ENCODE measurements at regions not wholly inside any gene's neighbourhood (a gene's known extent, or its start where the extent isn't known, plus 50 kb on each side); places are given as distances from the start of the nearest gene placed in this dataset.
"Not testable (repeated sequence)": the region's sequence is repeated elsewhere in the genome, so short reads cannot be mapped to it uniquely, and the experiment has no call there.

DNA sequence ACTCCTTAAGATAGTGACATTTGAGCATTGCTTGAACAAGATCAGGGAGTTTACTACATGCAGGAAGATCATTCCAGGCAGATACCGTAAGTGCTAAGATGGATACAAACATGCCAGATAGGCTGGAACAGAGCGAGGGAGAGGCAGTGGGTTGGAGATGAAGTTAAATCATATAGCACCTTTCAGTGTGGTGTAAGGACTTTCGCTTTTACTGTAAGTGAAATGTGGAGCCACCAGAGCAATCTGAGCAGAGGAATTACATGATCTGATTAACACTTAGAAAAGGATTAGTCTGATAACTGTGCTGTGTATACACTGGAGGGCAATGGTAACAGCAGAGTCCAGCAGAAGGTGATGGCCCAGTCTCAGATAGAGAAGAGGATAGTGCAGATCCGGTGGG lies 163.0 kb upstream of the SSTR1 start:
- no peak overlapping the region for H3K9ac ChIP-seq (ENCODE audit: low read length)
- no peaks in the 10 kb centered on the region for H3K4me1 ChIP-seq (ENCODE audit: control insufficient read depth, insufficient read depth, low read length)
- no peaks in the 10 kb centered on the region for H3K36me3 ChIP-seq (ENCODE audit: control insufficient read depth, insufficient read depth, low read length)
- H3K27me3 ChIP-seq (ENCODE audit: control insufficient read depth, insufficient read depth, low read length), result no peaks in the 10 kb centered on the region
- H3K27ac ChIP-seq (ENCODE audit: low read depth, low read length), result no peak overlapping the region
- no peak overlapping the region for H3K4me3 ChIP-seq (ENCODE audit: low read length)

DNA sequence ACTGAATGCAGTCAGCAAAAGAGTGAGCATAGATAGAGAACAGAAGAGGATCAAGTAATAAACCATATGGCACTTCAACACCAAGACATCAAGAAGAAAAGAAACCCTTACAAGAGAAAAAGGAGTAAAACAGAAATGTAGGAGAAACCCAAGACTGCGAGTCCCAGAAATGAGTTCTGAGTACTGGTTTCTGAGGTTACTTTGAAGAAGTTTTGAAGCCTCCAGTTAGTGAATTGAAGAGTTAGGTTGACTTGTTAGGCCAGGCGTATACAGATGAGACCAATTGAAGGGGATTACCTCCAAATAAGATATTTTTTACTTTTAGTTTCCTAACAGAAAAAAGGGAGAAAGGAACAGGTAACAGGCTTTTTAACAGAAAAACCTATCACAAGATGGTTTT lies 162.2 kb upstream of the SSTR1 start:
- no peaks in the 10 kb centered on the region for H3K36me3 ChIP-seq (ENCODE audit: control insufficient read depth, insufficient read depth, low read length)
- H3K9ac ChIP-seq (ENCODE audit: low read length), result no peak overlapping the region
- no peak overlapping the region for H3K4me3 ChIP-seq (ENCODE audit: low read length)
- no peaks in the 10 kb centered on the region for H3K27me3 ChIP-seq (ENCODE audit: control insufficient read depth, insufficient read depth, low read length)
- no peaks in the 10 kb centered on the region for H3K4me1 ChIP-seq (ENCODE audit: control insufficient read depth, insufficient read depth, low read length)
- no peak overlapping the region for H3K27ac ChIP-seq (ENCODE audit: low read depth, low read length)

DNA sequence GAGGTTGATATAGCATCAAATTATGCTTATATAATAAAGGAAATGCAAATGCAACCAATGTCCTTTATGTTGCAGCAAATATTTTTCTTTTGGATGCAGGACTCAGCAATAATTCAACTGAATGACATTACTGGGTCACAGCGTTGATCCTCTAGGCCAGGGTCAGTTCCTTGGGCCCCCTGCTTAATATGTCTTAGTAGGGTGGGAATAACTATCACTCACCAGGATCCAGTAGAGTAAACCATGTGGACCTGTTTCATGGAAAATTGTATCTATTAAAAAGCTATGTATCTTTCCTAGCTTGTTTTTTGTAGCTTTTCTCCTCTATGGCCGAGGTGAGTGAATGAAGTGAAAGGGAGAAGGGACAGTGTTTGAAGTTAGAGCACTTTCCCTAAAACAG lies 161.5 kb upstream of the SSTR1 start:
- no peak overlapping the region for H3K9ac ChIP-seq (ENCODE audit: low read length)
- H3K4me1 ChIP-seq (ENCODE audit: control insufficient read depth, insufficient read depth, low read length), result no peaks in the 10 kb centered on the region
- H3K4me3 ChIP-seq (ENCODE audit: low read length), result no peak overlapping the region
- H3K27me3 ChIP-seq (ENCODE audit: control insufficient read depth, insufficient read depth, low read length), result no peaks in the 10 kb centered on the region
- no peak overlapping the region for H3K27ac ChIP-seq (ENCODE audit: low read depth, low read length)
- no peaks in the 10 kb centered on the region for H3K36me3 ChIP-seq (ENCODE audit: control insufficient read depth, insufficient read depth, low read length)

DNA sequence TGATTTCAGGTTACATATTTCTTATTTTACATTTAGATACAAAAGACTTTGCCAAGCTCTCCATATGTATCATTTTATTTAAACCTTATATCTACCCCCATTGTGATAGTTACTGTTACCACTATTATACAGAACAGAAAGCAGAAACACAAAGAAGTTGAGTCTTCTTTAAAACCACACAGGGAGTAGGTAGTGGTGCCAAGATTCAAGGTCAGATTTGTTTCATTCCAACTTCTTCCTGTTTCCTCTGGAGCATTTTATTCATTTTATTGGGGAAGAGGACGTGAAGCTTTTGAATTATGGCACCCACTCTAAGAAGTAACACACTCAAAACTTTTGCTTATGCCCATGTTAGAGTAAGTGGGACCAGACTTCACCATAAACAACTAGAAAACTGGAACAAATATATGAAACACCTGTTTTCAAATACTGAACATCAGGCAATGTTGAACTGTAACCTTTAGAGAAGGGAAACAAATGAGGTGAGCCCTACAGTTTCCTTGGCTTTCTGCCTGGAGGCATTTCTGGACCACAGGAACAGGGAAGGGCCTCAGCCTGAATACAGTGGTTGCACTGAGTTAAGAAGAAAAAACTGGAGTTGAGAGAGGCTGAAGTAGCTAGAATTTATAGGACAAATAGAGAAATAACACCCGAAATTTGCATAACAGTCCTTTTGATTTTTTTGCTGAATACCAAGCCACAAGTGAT lies 160.4 kb upstream of the SSTR1 start:
- H3K27me3 ChIP-seq (ENCODE audit: control insufficient read depth, insufficient read depth, low read length), result no peaks in the 10 kb centered on the region
- H3K4me3 ChIP-seq (ENCODE audit: low read length), result no peak overlapping the region
- no peak overlapping the region for H3K27ac ChIP-seq (ENCODE audit: low read depth, low read length)
- H3K9ac ChIP-seq (ENCODE audit: low read length), result no peak overlapping the region
- H3K4me1 ChIP-seq (ENCODE audit: control insufficient read depth, insufficient read depth, low read length), result no peaks in the 10 kb centered on the region
- no peaks in the 10 kb centered on the region for H3K36me3 ChIP-seq (ENCODE audit: control insufficient read depth, insufficient read depth, low read length)

DNA sequence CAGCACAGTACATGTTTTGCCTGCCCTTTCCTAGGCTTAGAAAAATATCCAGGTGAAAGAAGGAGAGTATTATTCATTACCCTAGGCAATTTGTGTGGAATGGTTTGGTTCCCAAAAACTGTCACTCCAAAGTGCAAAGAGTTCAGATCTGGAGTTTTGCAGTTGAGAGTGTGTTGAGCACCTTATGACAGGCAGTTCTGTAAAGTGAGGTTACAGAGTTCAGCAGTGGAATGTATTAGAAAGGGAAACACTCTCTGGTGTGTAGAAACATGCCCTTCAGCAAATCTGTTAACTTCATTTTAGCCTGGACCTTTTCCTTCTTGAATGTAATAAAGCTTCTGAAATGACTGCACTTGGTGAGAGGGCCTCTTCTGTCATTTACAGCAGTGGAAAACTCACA lies 154.0 kb upstream of the SSTR1 start:
- no peak overlapping the region for H3K27ac ChIP-seq (ENCODE audit: low read depth, low read length)

DNA sequence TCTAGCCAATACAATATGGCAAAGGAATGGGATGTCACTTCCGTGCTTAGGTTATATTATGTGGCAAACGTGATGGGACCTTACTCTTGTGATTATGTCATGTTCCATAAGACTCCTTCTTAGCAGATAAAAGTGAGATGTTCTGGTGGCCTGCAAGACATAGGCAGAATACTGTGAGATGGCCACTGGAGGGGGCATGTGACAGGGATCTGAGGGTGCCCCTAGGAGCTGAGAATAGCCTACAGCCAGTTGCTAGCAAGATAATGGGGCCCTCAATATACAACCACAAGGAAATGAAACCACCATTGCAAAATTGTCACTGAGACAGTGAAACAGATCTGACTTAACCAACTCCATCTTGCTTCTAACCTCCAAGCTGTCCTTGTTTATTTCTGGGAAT lies 151.4 kb upstream of the SSTR1 start:
- no peak overlapping the region for H3K9ac ChIP-seq (ENCODE audit: low read length)
- no peaks in the 10 kb centered on the region for H3K27me3 ChIP-seq (ENCODE audit: control insufficient read depth, insufficient read depth, low read length)
- H3K36me3 ChIP-seq (ENCODE audit: control insufficient read depth, insufficient read depth, low read length), result no peaks in the 10 kb centered on the region
- no peaks in the 10 kb centered on the region for H3K4me1 ChIP-seq (ENCODE audit: control insufficient read depth, insufficient read depth, low read length)
- H3K4me3 ChIP-seq (ENCODE audit: low read length), result no peak overlapping the region
- no peak overlapping the region for H3K27ac ChIP-seq (ENCODE audit: low read depth, low read length)

More for the DNA sequence above, 154.0 kb upstream of the SSTR1 start:
- Histone ChIP-seq H3K27me3 (ENCODE audit: control insufficient read depth, insufficient read depth, low read length) (no peaks in the 10 kb centered on the region), H3K4me3 (ENCODE audit: low read length) (no peak overlapping the region), H3K36me3 (ENCODE audit: control insufficient read depth, insufficient read depth, low read length) (no peaks in the 10 kb centered on the region), H3K9ac (ENCODE audit: low read length) (no peak overlapping the region), H3K4me1 (ENCODE audit: control insufficient read depth, insufficient read depth, low read length) (no peaks in the 10 kb centered on the region)

DNA sequence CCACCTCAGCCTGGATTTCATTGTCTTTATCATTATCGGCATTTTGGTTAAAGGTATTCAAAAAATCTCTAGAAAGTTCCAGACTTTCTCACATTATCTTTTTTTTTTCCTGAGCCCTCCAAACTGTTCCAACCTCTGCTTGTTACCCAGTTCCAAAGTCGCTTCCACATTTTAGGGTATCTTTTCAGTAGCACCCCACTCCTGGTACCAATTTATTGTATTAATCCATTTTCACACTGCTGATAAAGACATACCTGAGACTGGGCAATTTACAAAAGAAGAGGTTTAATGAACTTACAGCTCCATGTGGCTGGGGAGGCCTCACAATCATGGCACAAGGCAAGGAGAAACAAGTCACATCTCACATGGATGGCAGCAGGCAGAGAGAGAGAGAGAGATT lies 145.5 kb upstream of the SSTR1 start:
- H3K9ac ChIP-seq (ENCODE audit: low read length); H3K27me3 ChIP-seq (ENCODE audit: control insufficient read depth, insufficient read depth, low read length); H3K36me3 ChIP-seq (ENCODE audit: control insufficient read depth, insufficient read depth, low read length); H3K27ac ChIP-seq (ENCODE audit: low read depth, low read length); H3K4me3 ChIP-seq (ENCODE audit: low read length); H3K4me1 ChIP-seq (ENCODE audit: control insufficient read depth, insufficient read depth, low read length): not testable (repeated sequence)

DNA sequence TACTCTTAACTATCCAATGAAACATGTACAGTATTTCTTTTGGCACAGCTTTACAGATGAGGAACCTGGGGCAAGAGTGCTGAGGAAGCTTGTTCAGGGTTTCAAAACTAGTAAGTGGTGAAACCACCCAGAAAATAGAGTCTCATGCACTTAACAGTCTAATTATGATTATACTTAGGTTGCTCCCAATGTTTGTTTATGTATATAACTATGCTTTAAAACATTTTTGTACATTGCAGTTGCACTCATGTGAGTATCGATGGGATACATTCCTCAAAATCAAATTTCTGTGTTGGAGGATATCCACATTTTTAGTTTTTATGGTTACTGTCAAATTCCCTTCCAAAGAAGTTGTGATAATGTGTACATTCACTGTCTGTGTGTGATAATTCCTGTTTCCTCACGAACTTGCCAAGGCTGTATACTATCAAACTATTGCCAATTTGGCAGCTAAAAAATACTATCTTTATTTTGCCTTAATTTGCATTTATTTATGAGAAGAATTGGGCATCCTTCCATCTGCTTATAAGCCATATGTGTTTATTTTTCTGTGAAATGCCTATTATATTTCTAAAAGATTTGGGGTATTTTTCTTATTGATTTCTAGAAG lies 143.9 kb upstream of the SSTR1 start:
- H3K9ac ChIP-seq (ENCODE audit: low read length), result no peak overlapping the region
- no peaks in the 10 kb centered on the region for H3K27me3 ChIP-seq (ENCODE audit: control insufficient read depth, insufficient read depth, low read length)
- no peak overlapping the region for H3K4me3 ChIP-seq (ENCODE audit: low read length)
- H3K4me1 ChIP-seq (ENCODE audit: control insufficient read depth, insufficient read depth, low read length), result no peaks in the 10 kb centered on the region
- no peak overlapping the region for H3K27ac ChIP-seq (ENCODE audit: low read depth, low read length)
- H3K36me3 ChIP-seq (ENCODE audit: control insufficient read depth, insufficient read depth, low read length), result no peaks in the 10 kb centered on the region

DNA sequence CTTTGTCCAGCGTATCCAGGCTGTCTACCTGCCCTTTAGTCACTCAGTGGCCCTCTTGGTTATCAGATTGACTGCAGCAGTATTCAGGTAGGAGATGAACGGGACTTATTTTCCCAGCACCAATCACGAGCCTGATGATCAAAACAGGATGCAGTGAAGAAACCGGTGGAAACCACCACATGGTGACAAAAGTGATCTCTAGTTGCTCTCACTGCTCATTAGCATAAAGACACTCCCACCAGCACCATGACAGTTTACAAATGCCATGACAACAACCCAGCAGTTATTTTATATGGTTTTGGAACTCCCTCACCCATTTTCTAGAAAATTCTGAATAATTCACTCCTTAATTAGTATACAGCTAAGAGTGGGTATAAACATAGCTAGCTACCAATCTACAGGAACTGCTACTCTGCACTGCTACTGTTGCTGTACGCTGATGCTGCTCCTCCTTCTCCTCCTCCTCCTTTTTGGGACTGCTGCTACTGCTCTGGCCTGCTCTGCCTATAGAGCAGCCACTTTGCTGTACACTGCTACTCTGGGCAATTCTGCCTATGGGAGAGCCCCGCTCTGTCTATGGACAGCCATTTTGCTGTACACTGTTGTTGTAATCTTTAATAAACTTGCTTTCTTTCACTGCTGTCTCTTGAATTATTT lies 142.5 kb upstream of the SSTR1 start:
- no peak overlapping the region for H3K4me3 ChIP-seq (ENCODE audit: low read length)
- H3K9ac ChIP-seq (ENCODE audit: low read length), result no peak overlapping the region
- no peaks in the 10 kb centered on the region for H3K4me1 ChIP-seq (ENCODE audit: control insufficient read depth, insufficient read depth, low read length)
- no peaks in the 10 kb centered on the region for H3K27me3 ChIP-seq (ENCODE audit: control insufficient read depth, insufficient read depth, low read length)
- H3K36me3 ChIP-seq (ENCODE audit: control insufficient read depth, insufficient read depth, low read length), result no peaks in the 10 kb centered on the region
- H3K27ac ChIP-seq (ENCODE audit: low read depth, low read length), result no peak overlapping the region

DNA sequence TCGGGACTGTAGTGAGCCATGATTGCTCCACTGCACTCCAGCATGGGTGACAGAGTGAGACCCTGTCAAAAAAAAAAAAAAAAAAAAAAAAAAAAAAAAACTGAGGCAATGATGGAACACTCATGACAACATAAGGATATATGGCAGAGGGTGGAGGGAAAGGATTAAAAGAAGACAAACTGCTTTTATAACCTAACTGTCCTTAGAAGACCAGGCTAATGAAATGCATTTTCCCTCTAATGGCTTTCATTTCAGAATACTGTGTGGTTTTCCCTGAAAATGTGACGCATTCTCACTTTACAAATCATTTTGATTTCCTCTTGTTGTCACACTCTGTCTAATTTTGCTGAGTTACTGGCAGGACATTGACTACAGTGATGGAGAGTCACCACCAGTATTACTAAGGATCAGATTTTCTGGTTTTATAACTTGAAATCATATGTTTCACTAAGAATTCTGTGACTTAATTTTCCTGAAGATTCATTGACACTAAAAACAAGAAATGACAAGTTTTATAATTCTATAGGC lies 137.6 kb upstream of the SSTR1 start:
- H3K4me1 ChIP-seq (ENCODE audit: control insufficient read depth, insufficient read depth, low read length), result no peaks in the 10 kb centered on the region
- no peaks in the 10 kb centered on the region for H3K27me3 ChIP-seq (ENCODE audit: control insufficient read depth, insufficient read depth, low read length)
- H3K36me3 ChIP-seq (ENCODE audit: control insufficient read depth, insufficient read depth, low read length), result no peaks in the 10 kb centered on the region
- no peak overlapping the region for H3K27ac ChIP-seq (ENCODE audit: low read depth, low read length)
- no peak overlapping the region for H3K4me3 ChIP-seq (ENCODE audit: low read length)
- H3K9ac ChIP-seq (ENCODE audit: low read length), result no peak overlapping the region

DNA sequence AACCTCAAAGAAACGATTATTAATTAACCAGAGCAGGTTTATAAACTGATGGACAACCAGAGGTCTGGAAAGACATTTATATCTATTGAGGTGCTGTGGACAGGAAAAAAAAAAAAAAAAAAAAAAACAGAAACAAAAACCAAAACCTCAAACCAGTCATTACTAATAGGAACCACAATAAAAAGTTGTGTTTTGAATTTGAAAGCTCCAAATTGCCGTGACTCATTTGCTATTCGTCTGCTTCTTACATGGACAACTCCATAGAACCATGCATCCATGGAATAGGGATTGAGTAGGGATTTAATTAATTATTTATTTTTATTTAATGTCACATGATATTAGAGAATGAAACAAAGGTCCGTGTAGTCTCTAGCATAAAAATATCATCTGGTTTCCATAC lies 134.1 kb upstream of the SSTR1 start:
- Histone ChIP-seq H3K9ac (ENCODE audit: low read length) (no peak overlapping the region), H3K27me3 (ENCODE audit: control insufficient read depth, insufficient read depth, low read length) (no peaks in the 10 kb centered on the region), H3K36me3 (ENCODE audit: control insufficient read depth, insufficient read depth, low read length) (no peaks in the 10 kb centered on the region), H3K4me1 (ENCODE audit: control insufficient read depth, insufficient read depth, low read length) (no peaks in the 10 kb centered on the region), H3K4me3 (ENCODE audit: low read length) (no peak overlapping the region), H3K27ac (ENCODE audit: low read depth, low read length) (no peak overlapping the region)

DNA sequence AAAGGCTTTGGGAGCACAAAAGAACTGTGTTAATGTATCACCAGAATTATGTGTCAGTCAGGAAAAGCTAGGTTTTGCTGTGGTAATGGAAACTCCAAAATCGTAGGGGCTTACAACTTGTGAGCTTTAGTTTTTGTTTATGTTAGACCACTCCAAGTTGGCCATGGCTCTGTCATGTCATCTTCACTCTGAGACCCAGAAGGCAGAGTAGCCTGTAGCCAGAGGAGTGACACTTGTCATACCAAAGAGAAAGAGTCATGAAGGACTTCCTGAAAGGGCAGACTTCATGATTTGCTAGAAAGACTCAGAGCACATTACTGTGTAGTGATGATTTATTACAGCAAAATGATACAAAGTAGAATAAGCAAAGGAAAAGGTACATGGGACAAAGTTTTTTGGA lies 133.6 kb upstream of the SSTR1 start:
- no peaks in the 10 kb centered on the region for H3K36me3 ChIP-seq (ENCODE audit: control insufficient read depth, insufficient read depth, low read length)
- no peaks in the 10 kb centered on the region for H3K4me1 ChIP-seq (ENCODE audit: control insufficient read depth, insufficient read depth, low read length)
- no peak overlapping the region for H3K27ac ChIP-seq (ENCODE audit: low read depth, low read length)
- no peak overlapping the region for H3K4me3 ChIP-seq (ENCODE audit: low read length)
- no peak overlapping the region for H3K9ac ChIP-seq (ENCODE audit: low read length)
- no peaks in the 10 kb centered on the region for H3K27me3 ChIP-seq (ENCODE audit: control insufficient read depth, insufficient read depth, low read length)

DNA sequence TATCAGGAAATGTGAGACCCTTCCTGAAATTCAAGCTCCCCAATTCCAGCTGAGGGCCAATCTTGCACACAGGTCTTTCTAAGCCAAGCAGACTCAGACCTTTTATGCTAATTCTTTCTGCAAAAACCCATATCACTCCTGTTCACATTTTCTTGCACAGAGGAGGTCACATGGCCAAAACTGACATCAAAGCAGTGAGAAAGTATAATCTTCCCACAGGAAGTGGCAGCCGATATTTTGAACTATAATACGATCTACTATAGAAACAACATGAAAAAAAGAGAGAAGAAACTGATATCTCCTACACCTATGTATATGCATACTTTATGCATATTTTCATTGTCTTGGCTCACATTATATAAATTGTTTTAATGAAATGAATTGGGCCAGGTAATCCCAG lies 132.9 kb upstream of the SSTR1 start:
- Histone ChIP-seq H3K36me3 (ENCODE audit: control insufficient read depth, insufficient read depth, low read length) (no peaks in the 10 kb centered on the region), H3K4me3 (ENCODE audit: low read length) (no peak overlapping the region), H3K27me3 (ENCODE audit: control insufficient read depth, insufficient read depth, low read length) (no peaks in the 10 kb centered on the region), H3K4me1 (ENCODE audit: control insufficient read depth, insufficient read depth, low read length) (no peaks in the 10 kb centered on the region), H3K27ac (ENCODE audit: low read depth, low read length) (no peak overlapping the region), H3K9ac (ENCODE audit: low read length) (no peak overlapping the region)

Data from rectal smooth muscle tissue (tissue), 1 donor.